IMR-90 (cell line): ENCODE measurements at regions not wholly inside any gene's neighbourhood (a gene's known extent, or its start where the extent isn't known, plus 50 kb on each side); places are given as distances from the start of the nearest gene placed in this dataset.

Source experiments
- BHLHE40 ChIP-seq: fragments of 150-350 bp; IDR thresholded peaks from 2 replicates; pipeline ENCODE4 v1.6.1; 2016; ENCODE audit warnings: mild to moderate bottlenecking, low read depth, low read length
- CEBPB ChIP-seq: IDR thresholded peaks from 2 replicates; pipeline ENCODE4 v1.6.1; 2012; ENCODE audit warnings: low read depth, low read length, improper control_type of control experiment
- FOS ChIP-seq: fragments of 150-350 bp; IDR thresholded peaks from 2 replicates; pipeline ENCODE4 v1.6.1; 2016; ENCODE audit warnings: low read depth, low read length
- MXI1 ChIP-seq: IDR thresholded peaks from 2 replicates; pipeline ENCODE4 v1.6.1; 2012; ENCODE audit warnings: low read depth, mild to moderate bottlenecking, low read length, moderate library complexity, borderline replicate concordance
- POLR2A ChIP-seq: IDR thresholded peaks from 2 replicates; pipeline ENCODE4 v1.6.1; 2012; ENCODE audit warnings: mild to moderate bottlenecking, low read depth, low read length
- RCOR1 ChIP-seq: IDR thresholded peaks from 2 replicates; pipeline ENCODE4 v1.6.1; 2012; ENCODE audit warnings: mild to moderate bottlenecking, low read length, improper control_type of control experiment; ENCODE audit not compliant: insufficient replicate concordance
- RFX5 ChIP-seq: IDR thresholded peaks from 2 replicates; pipeline ENCODE4 v1.8.0; 2012; ENCODE audit warnings: low read depth, mild to moderate bottlenecking, low read length, moderate library complexity
- SMC3 ChIP-seq: fragments of 150-350 bp; IDR thresholded peaks from 2 replicates; pipeline ENCODE4 v1.6.1; 2016; ENCODE audit warnings: low read depth, mild to moderate bottlenecking, antibody characterized with exemption, low read length, moderate library complexity
- TF ChIP-seq, protein P1 (sequence below): conservative IDR thresholded peaks from 2 replicates; pipeline ENCODE4 v1.5.1; 2012; ENCODE audit warnings: mild to moderate bottlenecking, low read depth, low read length, improper control_type of control experiment

DNA sequence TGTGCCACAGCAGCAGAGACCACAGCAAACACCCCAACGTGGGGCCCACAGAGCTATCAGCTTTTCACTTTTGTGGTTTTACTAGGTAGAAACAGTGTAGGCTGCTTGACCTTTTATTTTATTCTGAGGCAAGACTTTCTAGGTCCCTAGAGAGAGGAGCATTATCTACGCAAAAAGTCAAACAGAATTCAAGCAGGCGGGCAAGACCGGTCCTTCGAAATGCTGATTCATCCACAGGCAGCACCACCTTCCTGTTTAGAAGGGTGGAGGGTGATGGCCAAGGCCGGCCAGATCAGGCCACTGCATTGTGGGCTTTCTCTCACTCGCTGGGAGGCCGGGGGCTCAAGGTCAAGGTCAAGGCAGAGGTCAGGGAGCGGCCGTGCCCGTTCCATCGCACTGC, 573.0 kb downstream of the GALR1 start:
- TF ChIP-seq CEBPB = no peak
- no peak for TF ChIP-seq BHLHE40
- TF ChIP-seq, protein P1, sequence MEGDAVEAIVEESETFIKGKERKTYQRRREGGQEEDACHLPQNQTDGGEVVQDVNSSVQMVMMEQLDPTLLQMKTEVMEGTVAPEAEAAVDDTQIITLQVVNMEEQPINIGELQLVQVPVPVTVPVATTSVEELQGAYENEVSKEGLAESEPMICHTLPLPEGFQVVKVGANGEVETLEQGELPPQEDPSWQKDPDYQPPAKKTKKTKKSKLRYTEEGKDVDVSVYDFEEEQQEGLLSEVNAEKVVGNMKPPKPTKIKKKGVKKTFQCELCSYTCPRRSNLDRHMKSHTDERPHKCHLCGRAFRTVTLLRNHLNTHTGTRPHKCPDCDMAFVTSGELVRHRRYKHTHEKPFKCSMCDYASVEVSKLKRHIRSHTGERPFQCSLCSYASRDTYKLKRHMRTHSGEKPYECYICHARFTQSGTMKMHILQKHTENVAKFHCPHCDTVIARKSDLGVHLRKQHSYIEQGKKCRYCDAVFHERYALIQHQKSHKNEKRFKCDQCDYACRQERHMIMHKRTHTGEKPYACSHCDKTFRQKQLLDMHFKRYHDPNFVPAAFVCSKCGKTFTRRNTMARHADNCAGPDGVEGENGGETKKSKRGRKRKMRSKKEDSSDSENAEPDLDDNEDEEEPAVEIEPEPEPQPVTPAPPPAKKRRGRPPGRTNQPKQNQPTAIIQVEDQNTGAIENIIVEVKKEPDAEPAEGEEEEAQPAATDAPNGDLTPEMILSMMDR = no peak
- TF ChIP-seq POLR2A = no peak
- TF ChIP-seq MXI1 = no peak
- TF ChIP-seq FOS = no peak
- no peak for TF ChIP-seq RCOR1
- TF ChIP-seq SMC3 = no peak
- no peak for TF ChIP-seq RFX5
